ENCODE measurements at regions not wholly inside any gene's neighbourhood (a gene's known extent, or its start where the extent isn't known, plus 50 kb on each side); places are given as distances from the start of the nearest gene placed in this dataset.

DNA sequence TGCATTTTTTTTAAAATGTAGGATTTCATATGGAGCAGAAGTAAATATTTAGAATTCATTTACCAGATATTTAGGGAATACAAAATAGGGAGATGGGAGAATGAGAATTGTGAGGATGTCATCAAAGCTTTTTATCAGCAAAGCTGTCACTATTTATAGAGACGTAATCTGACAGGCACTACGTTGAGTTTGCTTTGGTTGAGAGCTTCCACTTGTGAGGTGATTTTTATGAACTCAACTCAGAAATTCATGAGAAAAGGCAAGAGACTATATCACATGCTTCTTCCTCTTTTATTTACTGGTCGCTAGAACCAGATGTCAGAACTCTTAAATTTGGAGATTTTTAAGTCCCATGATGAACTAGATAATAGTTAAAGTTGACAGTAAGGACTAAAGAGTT lies 211.2 kb downstream of the GBA3 start:
- TF ChIP-seq, protein P1, sequence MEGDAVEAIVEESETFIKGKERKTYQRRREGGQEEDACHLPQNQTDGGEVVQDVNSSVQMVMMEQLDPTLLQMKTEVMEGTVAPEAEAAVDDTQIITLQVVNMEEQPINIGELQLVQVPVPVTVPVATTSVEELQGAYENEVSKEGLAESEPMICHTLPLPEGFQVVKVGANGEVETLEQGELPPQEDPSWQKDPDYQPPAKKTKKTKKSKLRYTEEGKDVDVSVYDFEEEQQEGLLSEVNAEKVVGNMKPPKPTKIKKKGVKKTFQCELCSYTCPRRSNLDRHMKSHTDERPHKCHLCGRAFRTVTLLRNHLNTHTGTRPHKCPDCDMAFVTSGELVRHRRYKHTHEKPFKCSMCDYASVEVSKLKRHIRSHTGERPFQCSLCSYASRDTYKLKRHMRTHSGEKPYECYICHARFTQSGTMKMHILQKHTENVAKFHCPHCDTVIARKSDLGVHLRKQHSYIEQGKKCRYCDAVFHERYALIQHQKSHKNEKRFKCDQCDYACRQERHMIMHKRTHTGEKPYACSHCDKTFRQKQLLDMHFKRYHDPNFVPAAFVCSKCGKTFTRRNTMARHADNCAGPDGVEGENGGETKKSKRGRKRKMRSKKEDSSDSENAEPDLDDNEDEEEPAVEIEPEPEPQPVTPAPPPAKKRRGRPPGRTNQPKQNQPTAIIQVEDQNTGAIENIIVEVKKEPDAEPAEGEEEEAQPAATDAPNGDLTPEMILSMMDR (IDR thresholded peaks at IDR 0.05; ENCODE audit: low read depth, low read length, missing input control) = no peak
- no peak for TF ChIP-seq MAX (IDR thresholded peaks at IDR 0.05)
- TF ChIP-seq, protein P2, sequence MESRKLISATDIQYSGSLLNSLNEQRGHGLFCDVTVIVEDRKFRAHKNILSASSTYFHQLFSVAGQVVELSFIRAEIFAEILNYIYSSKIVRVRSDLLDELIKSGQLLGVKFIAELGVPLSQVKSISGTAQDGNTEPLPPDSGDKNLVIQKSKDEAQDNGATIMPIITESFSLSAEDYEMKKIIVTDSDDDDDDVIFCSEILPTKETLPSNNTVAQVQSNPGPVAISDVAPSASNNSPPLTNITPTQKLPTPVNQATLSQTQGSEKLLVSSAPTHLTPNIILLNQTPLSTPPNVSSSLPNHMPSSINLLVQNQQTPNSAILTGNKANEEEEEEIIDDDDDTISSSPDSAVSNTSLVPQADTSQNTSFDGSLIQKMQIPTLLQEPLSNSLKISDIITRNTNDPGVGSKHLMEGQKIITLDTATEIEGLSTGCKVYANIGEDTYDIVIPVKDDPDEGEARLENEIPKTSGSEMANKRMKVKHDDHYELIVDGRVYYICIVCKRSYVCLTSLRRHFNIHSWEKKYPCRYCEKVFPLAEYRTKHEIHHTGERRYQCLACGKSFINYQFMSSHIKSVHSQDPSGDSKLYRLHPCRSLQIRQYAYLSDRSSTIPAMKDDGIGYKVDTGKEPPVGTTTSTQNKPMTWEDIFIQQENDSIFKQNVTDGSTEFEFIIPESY (IDR thresholded peaks at IDR 0.05) = no peak
- no peak for TF ChIP-seq TAF1 (conservative IDR thresholded peaks at IDR 0.05)
- TF ChIP-seq FOXA2 (IDR thresholded peaks at IDR 0.05) = no peak
